Thyroid gland (tissue), 4 donors: ENCODE measurements at regions not wholly inside any gene's neighbourhood (a gene's known extent, or its start where the extent isn't known, plus 50 kb on each side); places are given as distances from the start of the nearest gene placed in this dataset.
"Not testable (repeated sequence)": the region's sequence is repeated elsewhere in the genome, so short reads cannot be mapped to it uniquely, and the experiment has no call there.

ENCODE experiments used
- DNase-seq, 2 donors: peaks; one replicate each; pipeline ENCODE4 v3.0.0-alpha.2; 2019
- H3K27ac ChIP-seq, 3 donors: fragments of 200-600 bp; sonication (generic); 1 replicate in 2 of 3; 2 replicates in 1 of 3; pipeline ENCODE4 v1.5.1; 2016 to 2019; ENCODE audit warnings: mild to moderate bottlenecking in 1 of 3, moderate library complexity in 1 of 3
- H3K27me3 ChIP-seq: fragments of 200-600 bp; sonication (generic); one replicate; pipeline ENCODE4 v1.5.1; 2019
- H3K36me3 ChIP-seq, 2 donors: fragments of 200-600 bp; sonication (generic); one replicate each; pipeline ENCODE4 v1.5.1; 2016 to 2019
- H3K4me1 ChIP-seq, 2 donors: fragments of 200-600 bp; sonication (generic); one replicate each; pipeline ENCODE4 v1.5.1; 2017 to 2019
- H3K4me3 ChIP-seq, 3 donors: fragments of 200-600 bp; sonication (generic); replicated peaks in 1 of 3; 1 replicate in 2 of 3; 2 replicates in 1 of 3; pipeline ENCODE4 v1.5.1; 2016; ENCODE audit warnings: mild to moderate bottlenecking in 1 of 3
- H3K9me3 ChIP-seq: fragments of 200-600 bp; sonication (generic); one replicate; pipeline ENCODE4 v1.5.1; 2017
- CTCF ChIP-seq, 6 experiments: fragments of 200-600 bp in 3 of 6; fragments of 450-650 bp in 3 of 6; sonication (generic) in 3 of 6; IDR thresholded peaks; one replicate each; pipeline ENCODE4 v1.5.1; 2016 to 2019; ENCODE audit warnings: antibody characterized with exemption in 6 of 6, mild to moderate bottlenecking in 2 of 6, inconsistent platforms in 1 of 6, moderate library complexity in 1 of 6
- POLR2A ChIP-seq, 2 donors: fragments of 450-650 bp; IDR thresholded peaks; one replicate each; pipeline ENCODE4 v1.6.1; 2017; ENCODE audit warnings: antibody characterized with exemption in 2 of 2, mild to moderate bottlenecking in 2 of 2, moderate library complexity in 1 of 2
- WGBS, 2 donors: methylation state at CpG; one replicate each; pipeline ENCODE4 v1.1.5; 2017; 5-methylcytosine and 5-hydroxymethylcytosine counted together
- intact Hi-C: fragments of 100-400 bp; cut with DNase I; formaldehyde crosslinking; loops from one replicate; pipeline ENCODE4 v1.15.1; 2023

DNA sequence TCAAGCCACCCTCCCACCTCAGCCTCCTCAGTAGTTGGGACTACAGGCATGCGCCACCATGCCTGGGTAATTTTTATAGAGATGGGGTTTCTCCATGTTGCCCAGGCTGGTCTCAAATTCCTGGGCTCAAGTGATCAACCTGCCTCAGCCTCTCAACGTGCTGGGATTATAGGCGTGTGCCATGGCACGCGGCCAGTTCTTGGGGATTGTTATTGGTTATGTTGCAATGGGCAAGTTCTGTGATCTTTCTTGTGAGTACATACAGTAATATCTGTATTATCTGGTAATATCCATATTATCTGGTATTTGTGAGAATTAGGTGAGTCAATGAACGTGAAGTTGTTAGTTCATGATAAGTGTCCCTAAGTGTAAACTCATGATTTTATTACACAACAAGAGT lies 90.3 kb upstream of the TBL1X start:
- no peak for TF ChIP-seq CTCF (IDR thresholded peaks at IDR 0.05)
- TF ChIP-seq POLR2A (IDR thresholded peaks at IDR 0.05), result no peak
- DNase-seq, result peak; percentile 5 to 26
- Histone ChIP-seq H3K4me3 (no peak overlapping the region), H3K4me1 (peaks cover 0 to 3% of the 10 kb centered on the region in 2 donors), H3K36me3 (no peaks in the 10 kb centered on the region), H3K9me3 (no peaks in the 10 kb centered on the region), H3K27me3 (no peaks in the 10 kb centered on the region), H3K27ac (no peak overlapping the region)
- 81 to 88% methylated on average over 4 to 6 of the region's 6 CpGs for WGBS, 2 donors
- intact Hi-C loops, result no loop called here

- no peaks in the 10 kb centered on the region for H3K27me3 ChIP-seq
- intact Hi-C loops, result no loop called here
- H3K27ac ChIP-seq, result no peak overlapping the region
- no peak for TF ChIP-seq CTCF (IDR thresholded peaks at IDR 0.05)
- TF ChIP-seq POLR2A (IDR thresholded peaks at IDR 0.05), result no peak
- no peaks in the 10 kb centered on the region for H3K36me3 ChIP-seq
- no peak for DNase-seq
- 89% methylated on average over 4 of the region's 4 CpGs for WGBS, 2 donors
- H3K9me3 ChIP-seq, result no peaks in the 10 kb centered on the region
- no peak overlapping the region for H3K4me3 ChIP-seq
- peaks cover 0 to 1% of the 10 kb centered on the region in 2 donors for H3K4me1 ChIP-seq
Observed at GRCh38 chrX:9376111-9376510, 88.7 kb upstream of the TBL1X start.

DNA sequence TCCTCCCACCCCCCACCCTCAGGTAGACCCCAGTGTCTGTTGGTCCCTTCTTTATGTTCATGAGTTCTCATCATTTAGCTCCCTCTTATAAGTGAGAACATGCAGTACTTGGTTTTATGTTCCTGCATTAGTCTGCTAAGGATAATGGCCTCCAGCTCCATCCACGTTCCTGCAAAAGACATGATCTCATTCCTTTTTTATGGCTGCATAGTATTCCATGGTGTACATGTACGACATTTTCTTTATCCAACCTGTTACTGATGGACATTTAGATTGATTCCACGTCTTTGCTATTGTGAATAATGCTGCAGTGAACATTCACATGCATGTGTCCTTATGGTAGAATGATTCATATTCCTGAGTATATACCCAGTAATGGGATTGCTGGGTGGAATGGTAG lies 87.6 kb upstream of the TBL1X start:
- H3K27me3 ChIP-seq, H3K9me3 ChIP-seq, H3K36me3 ChIP-seq, H3K4me1 ChIP-seq, H3K4me3 ChIP-seq, intact Hi-C loops, DNase-seq, H3K27ac ChIP-seq: not testable (repeated sequence)
- 83 to 97% methylated on average over 3 of the region's 3 CpGs for WGBS, 2 donors

DNA sequence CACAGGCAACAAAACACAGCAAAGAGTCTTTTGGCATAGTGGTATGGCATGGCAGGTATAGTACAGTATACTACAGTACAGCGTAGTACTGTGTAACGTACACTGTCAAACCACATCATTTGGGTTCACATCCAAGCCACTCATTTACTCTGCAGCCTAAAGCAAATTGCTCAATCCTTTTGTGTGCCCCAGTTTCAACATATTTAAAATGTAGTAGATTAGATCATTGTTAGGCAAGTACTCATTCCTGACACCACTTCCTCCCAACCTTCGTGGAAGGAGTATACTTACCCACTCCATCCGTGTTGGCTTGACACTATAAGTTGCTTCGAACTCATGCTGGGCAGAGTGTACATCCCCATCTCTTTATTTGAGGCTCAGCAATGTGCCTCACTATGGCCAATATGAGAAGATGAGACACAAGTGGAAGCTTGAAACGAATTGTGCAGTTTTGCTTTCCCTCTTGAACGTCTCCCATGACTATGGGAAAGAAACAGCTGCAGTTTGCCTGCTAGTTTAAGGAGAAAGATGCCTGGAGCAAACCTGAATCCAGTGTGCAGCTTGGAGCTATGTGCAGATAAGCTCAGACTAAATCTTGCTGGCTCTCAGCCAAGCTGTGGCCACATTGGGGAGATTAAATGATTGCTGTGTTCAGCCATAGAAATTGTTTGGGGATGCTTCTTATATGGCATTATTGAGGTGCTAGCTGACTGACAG lies 85.7 kb upstream of the TBL1X start:
- TF ChIP-seq POLR2A (IDR thresholded peaks at IDR 0.05) (no peak), CTCF (IDR thresholded peaks at IDR 0.05) (no peak)
- H3K27ac ChIP-seq, result no peak overlapping the region
- H3K4me1 ChIP-seq, result no peaks in the 10 kb centered on the region
- H3K27me3 ChIP-seq, result no peaks in the 10 kb centered on the region
- H3K36me3 ChIP-seq, result no peaks in the 10 kb centered on the region
- DNase-seq, result no peak
- no peaks in the 10 kb centered on the region for H3K9me3 ChIP-seq
- no peak overlapping the region for H3K4me3 ChIP-seq
- intact Hi-C loops, result no loop called here
- 82 to 83% methylated on average over 6 to 7 of the region's 7 CpGs for WGBS, 2 donors

- no peaks in the 10 kb centered on the region for H3K27me3 ChIP-seq
- no peak overlapping the region for H3K4me3 ChIP-seq
- intact Hi-C loops, result no loop called here
- 81 to 83% methylated on average over 8 to 9 of the region's 10 CpGs for WGBS, 2 donors
- H3K4me1 ChIP-seq, result no peaks in the 10 kb centered on the region
- no peaks in the 10 kb centered on the region for H3K9me3 ChIP-seq
- H3K36me3 ChIP-seq, result no peaks in the 10 kb centered on the region
- DNase-seq, result no peak
- H3K27ac ChIP-seq, result no peak overlapping the region
- TF ChIP-seq POLR2A (IDR thresholded peaks at IDR 0.05) (no peak), CTCF (IDR thresholded peaks at IDR 0.05) (no peak)
Observed at GRCh38 chrX:9379697-9380551, 84.9 kb upstream of the TBL1X start.
